ENCODE measurements at regions not wholly inside any gene's neighbourhood (a gene's known extent, or its start where the extent isn't known, plus 50 kb on each side); places are given as distances from the start of the nearest gene placed in this dataset.

DNA sequence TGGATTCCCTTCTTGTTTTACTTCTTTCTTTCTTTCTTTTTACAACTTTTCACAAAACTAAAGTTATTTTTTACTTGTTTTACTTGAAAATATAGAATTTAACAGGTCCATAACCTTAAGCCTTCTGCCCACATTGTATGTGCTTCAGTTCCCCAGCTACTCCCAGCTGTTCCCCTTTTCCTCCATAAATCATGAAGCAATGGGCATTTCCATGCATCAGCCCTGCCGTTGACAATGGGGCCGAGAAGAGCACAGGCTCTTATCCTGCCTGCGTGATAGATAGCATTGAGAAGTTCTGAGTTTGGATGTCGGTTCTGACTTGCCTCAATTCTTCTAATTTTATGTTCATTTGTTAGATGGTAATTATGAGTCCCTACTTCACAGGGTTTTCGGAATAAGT lies 583.8 kb downstream of the CDH26 start:
- DNase-seq = no peak

DNA sequence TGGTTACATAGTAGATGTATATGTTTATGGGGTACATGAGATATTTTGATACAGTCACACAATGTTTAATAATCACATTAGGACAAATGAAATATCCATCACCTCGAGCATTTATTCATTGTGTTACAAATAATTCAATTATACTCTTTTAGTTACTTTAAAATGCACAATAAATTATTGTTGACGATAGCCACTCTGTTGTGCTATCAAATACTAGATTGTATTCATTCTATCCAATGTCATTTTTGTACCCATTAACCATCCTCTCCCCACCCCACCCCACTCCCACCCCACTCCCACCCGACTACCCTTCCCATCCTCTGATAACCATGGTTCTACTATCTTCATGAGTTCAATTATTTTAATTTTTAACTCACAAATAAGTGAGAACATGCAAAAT lies 585.4 kb downstream of the CDH26 start:
- DNase-seq = no peak

- no peak for DNase-seq
Measured at GRCh38 chr20:60553095-60553494, 594.9 kb downstream of the CDH26 start.

DNA sequence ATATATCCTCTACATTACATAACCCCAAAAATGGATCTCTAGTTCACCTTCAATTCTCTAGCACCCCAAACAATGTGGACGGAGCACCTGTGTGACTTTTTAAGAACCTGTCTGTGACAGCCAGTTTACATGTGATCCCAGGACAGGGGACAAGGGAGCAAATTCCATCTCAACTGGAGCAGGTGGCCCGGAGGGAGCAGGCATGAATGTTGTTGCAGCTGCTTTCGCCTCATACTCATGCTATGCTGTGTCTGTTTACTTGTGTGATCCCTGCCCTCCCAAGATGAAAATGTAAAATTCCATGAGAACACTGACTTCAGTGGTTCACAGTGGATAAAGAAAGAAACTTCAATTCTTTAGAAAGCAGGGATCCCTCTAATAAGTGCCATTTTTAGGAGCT lies 600.3 kb downstream of the CDH26 start:
- no peak for DNase-seq

- DNase-seq = no peak
Measured at GRCh38 chr20:60559462-60559861, 601.2 kb downstream of the CDH26 start.

DNA sequence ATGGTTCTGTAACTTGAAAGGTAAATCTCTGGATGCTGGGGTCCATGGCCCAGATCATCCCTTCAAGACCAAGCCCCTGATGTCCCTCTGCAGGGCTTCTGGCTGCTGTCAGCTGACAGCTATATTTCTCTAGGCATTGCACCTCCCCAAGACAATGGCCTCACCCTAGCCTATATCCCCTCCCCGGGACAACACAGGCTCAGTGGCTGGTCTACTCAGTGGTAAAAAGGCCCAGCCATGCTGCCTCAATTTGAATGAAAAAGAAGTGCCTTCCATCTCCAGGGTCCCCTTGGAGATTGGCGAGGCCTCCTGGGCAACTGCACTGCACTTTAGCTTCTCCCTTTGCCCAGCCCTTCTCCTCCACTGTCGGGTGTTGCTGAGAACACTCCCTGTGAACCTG lies 602.8 kb downstream of the CDH26 start:
- DNase-seq = no peak

DNA sequence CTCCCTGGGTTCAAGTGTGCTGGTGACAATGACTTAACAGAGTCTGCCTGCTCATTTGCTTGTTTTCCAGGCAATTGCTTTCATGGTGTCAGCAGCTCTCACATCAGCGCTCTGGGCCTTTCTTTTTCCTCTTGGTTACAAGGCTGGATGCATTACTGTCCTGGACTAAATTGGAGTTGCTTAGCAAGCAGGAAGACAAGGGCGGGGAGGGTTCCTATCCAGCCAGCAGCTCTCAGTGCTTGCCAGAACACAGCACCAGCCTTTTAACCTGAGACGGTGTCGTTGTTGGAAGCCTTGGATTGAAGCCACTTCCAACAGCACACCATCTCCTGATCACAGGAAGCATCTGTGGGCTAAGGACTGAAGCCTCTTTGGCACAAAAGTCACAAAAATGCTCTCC lies 606.9 kb downstream of the CDH26 start:
- no peak for DNase-seq

GRCh38 chr20:60565551-60565950 lies 607.3 kb downstream of the CDH26 start:
- DNase-seq = no peak

DNA sequence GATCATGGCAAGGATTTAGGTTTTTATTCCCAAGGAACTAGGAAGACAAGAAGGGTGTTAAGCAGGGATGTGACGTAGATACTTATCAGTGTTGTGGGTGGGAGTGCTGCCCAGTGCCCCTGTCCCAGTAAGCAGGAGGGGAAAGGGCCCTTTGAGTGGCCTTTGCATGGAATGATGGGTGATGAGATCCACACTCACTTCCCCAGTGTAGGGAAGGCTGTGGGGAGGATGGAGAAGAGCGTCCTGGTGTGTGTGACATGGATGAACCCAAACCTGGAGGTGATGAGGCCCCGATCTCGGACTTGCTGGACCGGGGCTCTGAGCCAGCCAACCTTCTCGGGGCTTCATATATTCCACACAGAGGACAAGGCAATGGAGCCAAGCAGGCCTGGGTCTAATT lies 610.9 kb downstream of the CDH26 start:
- DNase-seq = no peak

- DNase-seq = no peak
Measured at GRCh38 chr20:60570481-60571277, 612.5 kb downstream of the CDH26 start.

DNA sequence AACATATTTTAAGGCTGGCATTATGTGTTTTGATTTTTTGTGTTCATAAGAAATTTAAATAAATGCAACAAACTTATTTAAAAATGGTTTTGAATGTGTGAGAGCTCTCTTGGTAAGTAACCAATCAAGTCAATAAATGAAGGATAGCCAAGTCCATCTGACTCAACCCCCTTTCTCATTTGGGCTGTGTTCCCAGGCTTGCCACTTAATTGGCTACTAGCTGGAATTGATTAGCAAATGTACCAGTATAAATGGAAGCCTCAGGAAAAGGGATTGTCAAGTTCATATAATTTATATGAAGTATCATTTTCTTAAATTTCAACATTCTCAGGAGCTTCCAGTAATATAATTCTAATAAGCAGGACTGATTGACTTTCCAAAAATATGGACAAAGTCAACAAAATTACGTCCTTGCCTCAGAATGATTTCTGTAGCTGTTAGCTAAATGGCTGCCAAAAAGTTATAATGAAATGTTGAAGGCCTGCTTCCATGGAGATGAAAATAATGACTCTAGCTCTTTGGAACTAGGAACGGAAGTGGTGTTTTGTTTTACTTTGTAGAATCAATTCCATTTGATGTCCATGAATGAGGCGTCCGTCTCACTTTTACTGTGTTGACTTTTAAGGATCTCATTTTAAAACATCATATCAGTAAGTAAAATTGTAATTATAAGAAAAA lies 614.9 kb downstream of the CDH26 start:
- no peak for DNase-seq

GRCh38 chr20:60576236-60576635 lies 618.0 kb downstream of the CDH26 start:
- no peak for DNase-seq

- no peak for DNase-seq
Measured at GRCh38 chr20:60579941-60580515, 621.8 kb downstream of the CDH26 start.

DNA sequence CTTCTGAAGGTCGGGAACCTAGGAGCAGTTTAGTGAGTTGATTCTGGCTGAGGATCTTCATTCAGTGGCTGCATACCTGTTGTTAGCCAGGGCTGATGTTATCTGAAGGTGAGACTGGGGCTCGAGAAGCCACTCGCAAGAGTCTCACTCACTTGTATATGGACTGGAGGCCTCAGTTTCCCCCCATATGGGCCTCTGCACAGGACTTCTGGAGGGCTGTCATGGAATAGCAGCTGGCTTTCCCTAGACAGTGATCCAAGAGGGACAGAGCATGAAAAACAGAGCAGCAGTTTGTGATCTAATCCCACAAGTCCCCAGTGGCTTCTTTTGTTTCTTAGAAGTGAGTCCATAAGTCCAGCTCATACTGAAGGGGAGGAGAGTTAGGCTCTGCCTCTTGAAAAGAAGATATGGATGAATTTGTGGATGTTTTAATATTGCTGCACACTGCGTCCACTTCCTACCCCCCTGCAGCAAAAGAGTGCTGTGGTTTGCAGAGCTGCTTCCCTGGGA lies 623.4 kb downstream of the CDH26 start:
- DNase-seq = no peak

DNA sequence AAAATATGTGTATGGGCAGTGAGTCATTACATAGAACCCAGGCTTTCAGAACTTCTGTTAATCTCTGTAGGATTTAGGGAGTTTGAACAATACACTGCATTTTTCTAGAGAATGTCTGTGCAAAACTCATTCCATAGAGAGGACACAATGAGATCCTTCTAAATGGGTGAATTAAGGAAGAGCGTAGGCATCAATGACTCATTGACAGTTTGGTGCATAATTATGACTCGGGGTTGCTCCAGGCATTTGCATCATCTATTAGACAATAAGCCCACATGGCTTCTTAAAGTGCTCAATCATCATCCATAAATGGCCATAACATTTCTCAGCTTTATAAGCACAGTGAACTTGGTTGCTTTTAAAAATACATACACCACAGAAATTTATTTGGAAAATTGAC lies 625.5 kb downstream of the CDH26 start:
- DNase-seq = no peak

DNA sequence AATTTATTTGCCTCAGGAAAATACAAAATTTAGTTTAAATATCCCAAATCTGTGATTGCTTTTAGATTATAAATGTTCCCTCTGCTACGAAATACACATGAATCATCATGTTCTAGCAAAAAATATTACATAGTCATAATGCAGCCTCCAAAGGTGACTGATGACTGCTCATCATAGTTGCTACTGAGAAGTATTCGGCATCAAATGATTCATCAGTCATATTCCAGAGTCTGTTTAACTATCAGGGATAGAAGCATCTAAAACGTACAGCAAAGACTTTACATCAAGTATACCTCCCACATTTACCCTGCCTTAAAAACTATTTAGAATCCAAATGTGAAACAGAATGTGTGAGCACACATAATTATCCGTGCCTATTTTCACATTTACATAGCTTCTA lies 626.0 kb downstream of the CDH26 start:
- DNase-seq = no peak

- DNase-seq = no peak
Measured at GRCh38 chr20:60585651-60586050, 627.4 kb downstream of the CDH26 start.

DNA sequence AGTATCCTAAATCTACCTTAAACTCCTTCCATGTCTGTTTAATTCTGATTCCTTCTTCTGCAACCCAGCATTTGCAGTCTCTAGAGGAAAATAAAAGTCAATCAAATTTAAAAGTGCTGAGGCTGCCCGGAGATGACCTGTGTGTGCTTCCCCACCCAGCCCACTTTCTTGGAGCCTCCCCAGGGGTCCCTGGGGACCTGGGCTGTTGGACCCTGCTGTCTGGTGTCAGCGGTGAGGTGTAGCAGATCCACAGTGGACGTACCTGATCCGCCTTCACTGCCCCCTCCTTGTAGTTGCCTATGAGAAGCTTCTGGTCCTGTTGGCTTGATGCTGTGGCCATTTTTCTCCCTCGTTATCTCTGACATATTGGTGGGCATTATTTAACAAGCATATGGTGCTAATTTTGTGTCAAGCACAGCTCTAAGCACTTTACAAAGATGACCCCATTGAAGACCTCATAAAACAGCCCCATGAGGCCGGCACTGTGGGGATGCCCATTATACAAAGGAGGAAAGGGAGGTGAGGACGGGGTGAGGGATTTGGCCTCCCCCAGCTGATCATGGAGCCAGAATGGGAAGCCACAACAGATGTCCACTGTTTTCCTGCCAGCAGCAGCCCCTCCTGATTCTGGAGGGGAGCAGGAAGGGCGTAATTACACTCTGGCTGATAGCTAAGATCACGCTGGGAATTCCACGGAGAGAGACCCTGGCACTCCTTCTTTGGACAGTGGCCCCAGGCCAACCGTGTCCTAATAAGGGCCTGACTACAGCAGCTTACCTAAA lies 628.2 kb downstream of the CDH26 start:
- peak; percentile 41 for DNase-seq

DNA sequence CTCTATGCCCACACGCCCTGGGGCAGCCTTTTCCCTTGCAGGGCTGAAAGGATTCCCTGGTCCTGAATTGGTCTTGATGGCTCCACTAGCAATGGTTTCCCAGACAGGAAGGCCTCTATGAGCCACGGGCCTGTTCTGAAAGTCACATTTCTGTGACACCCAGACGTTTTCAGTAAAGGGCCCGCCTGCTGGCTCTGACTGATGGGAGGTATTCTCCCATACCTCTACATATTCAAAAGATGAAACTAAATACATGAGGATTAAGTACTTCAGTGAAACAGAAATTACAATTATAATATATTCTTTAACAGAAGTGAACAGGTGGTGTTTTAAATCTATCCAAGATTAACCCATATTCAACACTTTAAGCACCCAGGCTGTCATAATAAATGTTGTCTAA lies 629.8 kb downstream of the CDH26 start:
- DNase-seq = no peak

DNA sequence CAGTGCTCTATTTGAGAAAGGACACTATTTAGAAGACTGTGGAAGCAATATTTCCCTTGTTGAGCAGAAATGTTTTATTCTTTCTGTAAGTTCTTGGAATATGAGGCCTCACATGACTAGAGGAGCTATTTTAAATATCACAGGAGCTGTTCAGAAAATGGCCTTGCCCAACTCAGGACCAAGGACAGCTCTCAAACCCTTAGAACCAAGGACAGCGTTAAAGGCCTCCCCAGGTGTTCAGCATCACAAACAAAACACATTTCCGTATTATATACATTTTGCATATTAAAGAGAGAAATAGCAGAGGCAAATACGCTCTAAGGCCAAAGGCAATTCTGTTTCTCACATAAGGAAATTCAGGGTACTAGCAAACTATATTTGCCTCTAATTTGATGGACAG lies 631.4 kb downstream of the CDH26 start:
- DNase-seq = no peak

DNA sequence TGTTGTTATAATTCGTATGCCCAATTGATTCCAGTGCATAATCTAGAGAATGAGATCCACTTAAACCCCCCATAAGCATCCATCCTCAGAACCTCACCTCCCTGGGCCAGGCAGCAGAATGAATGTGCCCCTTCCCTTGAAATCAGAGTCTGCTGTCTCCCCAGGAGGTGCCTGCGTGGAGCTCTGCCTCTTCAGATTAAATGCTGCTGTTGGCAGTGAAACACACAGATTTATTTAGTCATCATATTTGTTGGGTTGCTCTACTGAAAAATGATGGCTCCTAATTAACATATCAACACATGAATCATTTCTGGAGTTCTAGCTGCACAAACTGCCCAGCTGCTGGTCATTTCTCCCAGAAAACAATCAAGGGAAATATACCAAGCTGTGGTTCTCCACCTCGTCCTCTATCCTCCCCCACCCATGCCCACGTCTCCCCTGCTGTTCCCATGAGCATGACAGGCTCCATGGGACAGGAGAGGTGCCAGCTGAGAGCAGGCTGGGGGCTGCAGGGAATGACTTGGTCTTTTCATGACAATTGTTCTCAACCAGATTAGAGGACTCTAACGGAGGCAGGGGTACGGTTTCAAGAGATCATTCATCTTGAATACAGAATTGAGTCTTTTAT lies 633.1 kb downstream of the CDH26 start:
- no peak for DNase-seq

- no peak for DNase-seq
Measured at GRCh38 chr20:60598528-60598927, 640.3 kb downstream of the CDH26 start.

- DNase-seq = no peak
Measured at GRCh38 chr20:60599381-60599780, 641.2 kb downstream of the CDH26 start.

All from DMS 273 treated with DMSO at 0.1 percent for 48 hours (cell line).